ENCODE measurements at regions not wholly inside any gene's neighbourhood (a gene's known extent, or its start where the extent isn't known, plus 50 kb on each side); places are given as distances from the start of the nearest gene placed in this dataset.

DNA sequence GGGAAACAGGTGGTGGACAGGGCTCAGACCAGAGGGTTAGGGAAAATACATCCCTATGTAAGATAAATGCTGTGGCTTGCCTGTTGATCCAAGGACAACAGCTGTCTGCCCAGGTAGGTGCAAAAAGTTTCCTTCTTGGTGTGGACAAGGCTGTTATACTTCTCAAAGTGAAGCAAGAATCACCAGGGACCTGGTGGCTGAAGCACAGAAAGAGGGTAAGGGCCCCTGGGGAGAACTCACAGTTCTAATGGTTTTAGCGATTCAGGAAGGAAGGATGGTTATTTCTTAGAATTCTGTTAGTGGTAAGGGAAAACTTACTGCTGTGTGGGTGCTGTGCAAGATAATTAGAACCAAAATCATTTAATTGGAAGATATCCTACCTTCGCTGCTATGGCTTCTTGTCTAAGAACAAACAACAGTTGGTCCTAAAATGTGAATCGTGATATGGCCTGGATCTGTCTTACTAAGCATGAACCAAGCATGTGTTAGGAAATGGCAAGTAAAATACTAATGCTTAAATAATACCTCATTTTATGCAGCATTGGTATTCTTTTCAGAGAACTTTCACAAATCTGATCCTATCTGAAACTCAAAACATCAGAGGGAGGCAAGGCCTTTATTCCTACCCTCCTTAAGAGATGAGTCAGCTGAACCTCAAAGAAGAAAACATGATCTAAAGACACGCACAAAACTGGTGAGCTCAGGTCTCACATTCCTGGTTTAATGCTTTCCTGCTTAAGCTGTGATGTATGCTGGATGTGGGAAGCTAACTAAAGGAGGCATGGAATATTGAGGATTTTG, 159.2 kb upstream of the THUMPD2 start:
- H3K9me1 ChIP-seq (ENCODE audit: control insufficient read depth, insufficient read depth, low read length) = no peaks in the 10 kb centered on the region
- TF ChIP-seq, protein P1, sequence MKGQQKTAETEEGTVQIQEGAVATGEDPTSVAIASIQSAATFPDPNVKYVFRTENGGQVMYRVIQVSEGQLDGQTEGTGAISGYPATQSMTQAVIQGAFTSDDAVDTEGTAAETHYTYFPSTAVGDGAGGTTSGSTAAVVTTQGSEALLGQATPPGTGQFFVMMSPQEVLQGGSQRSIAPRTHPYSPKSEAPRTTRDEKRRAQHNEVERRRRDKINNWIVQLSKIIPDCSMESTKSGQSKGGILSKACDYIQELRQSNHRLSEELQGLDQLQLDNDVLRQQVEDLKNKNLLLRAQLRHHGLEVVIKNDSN (CRISPR knock-in tag; IDR thresholded peaks at IDR 0.05) = no peak
- no peak for TF ChIP-seq U2AF2 (optimal IDR thresholded peaks at IDR 0.05; ENCODE audit: low read depth, low read length)
- no peak for TF ChIP-seq MXI1 (IDR thresholded peaks at IDR 0.05; ENCODE audit: low read depth, low read length)
- no peak for TF ChIP-seq ZNF224 (CRISPR knock-in tag; IDR thresholded peaks at IDR 0.05)
- TF ChIP-seq, protein P2, sequence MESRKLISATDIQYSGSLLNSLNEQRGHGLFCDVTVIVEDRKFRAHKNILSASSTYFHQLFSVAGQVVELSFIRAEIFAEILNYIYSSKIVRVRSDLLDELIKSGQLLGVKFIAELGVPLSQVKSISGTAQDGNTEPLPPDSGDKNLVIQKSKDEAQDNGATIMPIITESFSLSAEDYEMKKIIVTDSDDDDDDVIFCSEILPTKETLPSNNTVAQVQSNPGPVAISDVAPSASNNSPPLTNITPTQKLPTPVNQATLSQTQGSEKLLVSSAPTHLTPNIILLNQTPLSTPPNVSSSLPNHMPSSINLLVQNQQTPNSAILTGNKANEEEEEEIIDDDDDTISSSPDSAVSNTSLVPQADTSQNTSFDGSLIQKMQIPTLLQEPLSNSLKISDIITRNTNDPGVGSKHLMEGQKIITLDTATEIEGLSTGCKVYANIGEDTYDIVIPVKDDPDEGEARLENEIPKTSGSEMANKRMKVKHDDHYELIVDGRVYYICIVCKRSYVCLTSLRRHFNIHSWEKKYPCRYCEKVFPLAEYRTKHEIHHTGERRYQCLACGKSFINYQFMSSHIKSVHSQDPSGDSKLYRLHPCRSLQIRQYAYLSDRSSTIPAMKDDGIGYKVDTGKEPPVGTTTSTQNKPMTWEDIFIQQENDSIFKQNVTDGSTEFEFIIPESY (CRISPR knock-in tag; IDR thresholded peaks at IDR 0.05) = no peak
- no peak for TF ChIP-seq CHD4 (IDR thresholded peaks at IDR 0.05; ENCODE audit: insufficient read depth, insufficient replicate concordance, low read depth, low read length, poor library complexity, severe bottlenecking)
- TF ChIP-seq HDAC3 (IDR thresholded peaks at IDR 0.05; ENCODE audit: borderline replicate concordance, partially characterized antibody) = no peak
- no peak for TF ChIP-seq ZBTB1 (CRISPR knock-in tag; IDR thresholded peaks at IDR 0.05; ENCODE audit: borderline replicate concordance, low read depth)
- no peak for TF ChIP-seq BRF1 (IDR thresholded peaks at IDR 0.05; ENCODE audit: borderline replicate concordance, extremely low read depth, insufficient read length)
- TF ChIP-seq POLR2B (IDR thresholded peaks at IDR 0.05; ENCODE audit: low read depth, partially characterized antibody) = no peak
- TF ChIP-seq ZNF140 (CRISPR knock-in tag; IDR thresholded peaks at IDR 0.05) = no peak
- no peak for TF ChIP-seq ZNF445 (CRISPR knock-in tag; IDR thresholded peaks at IDR 0.05; ENCODE audit: low read depth)
- no peak for TF ChIP-seq KDM1A (IDR thresholded peaks at IDR 0.05)
- no peak for TF ChIP-seq GTF2E2 (tag; IDR thresholded peaks at IDR 0.05)
- ChIA-PET CTCF (ENCODE audit: low intra/inter-chr PET ratio) (no interaction called here), POLR2A (no interaction called here)
- no peak overlapping the region for H3K4me2 ChIP-seq (ENCODE audit: insufficient read depth, low read length)
- no peaks in the 10 kb centered on the region for H3K27me3 ChIP-seq (ENCODE audit: control insufficient read depth in 2 of 2, insufficient read depth in 2 of 2, low read length in 2 of 2)
- H3K9me3 ChIP-seq (replicated peaks; ENCODE audit: control insufficient read depth, insufficient read depth, low read depth, low read length) = no peaks in the 10 kb centered on the region
- no peaks in the 10 kb centered on the region for H3K79me2 ChIP-seq (ENCODE audit: control insufficient read depth, insufficient read depth, low read length)
- BruUV-seq (replicated peaks) = no TSS peak
- DNase-seq (ENCODE audit: extremely low read depth in 1 of 4, low spot score in 3 of 4) = no peak
- ATAC-seq = no peak
- no peak overlapping the region for H2AFZ ChIP-seq (ENCODE audit: low read depth, low read length)
- in situ Hi-C loops (cut with MboI) = no loop called here
- H3K4me3 ChIP-seq = no peak overlapping the region
- 0% methylated on average over 4 of the region's 4 CpGs for WGBS (ENCODE audit: insufficient coverage, low coverage, missing lambda C conversion rate)
- no peak overlapping the region for H3K27ac ChIP-seq (ENCODE audit: extremely low read depth, low read depth, low read length)
- no peaks in the 10 kb centered on the region for H3K36me3 ChIP-seq (ENCODE audit: control insufficient read depth, insufficient read depth, low read length)
- no peaks in the 10 kb centered on the region for H4K20me1 ChIP-seq (replicated peaks; ENCODE audit: control insufficient read depth, insufficient read depth, low read length)
- FAIRE-seq = no peak
- intact Hi-C loops (cut with micrococcal nuclease) = no loop called here
- no peaks in the 10 kb centered on the region for H3K4me1 ChIP-seq (replicated peaks in 1 of 2; ENCODE audit: control insufficient read depth in 2 of 2, insufficient read depth in 2 of 2, low read length in 2 of 2)
- H3K9ac ChIP-seq (ENCODE audit: insufficient read depth in 1 of 2, low read depth in 2 of 2, low read length in 2 of 2) = no peak overlapping the region
